Activated B cell treated with CpG ODN at 0.5 μM for 24 hours (primary cell): ENCODE measurements at regions not wholly inside any gene's neighbourhood (a gene's known extent, or its start where the extent isn't known, plus 50 kb on each side); places are given as distances from the start of the nearest gene placed in this dataset.

Experiments
- ATAC-seq: fragments of 200-7000 bp; cut with Tn5 transposase; one replicate; pipeline ENCODE4 v1.10.0; 2021; ENCODE audit warnings: low read depth, mild to moderate bottlenecking, moderate library complexity
- CTCF ChIA-PET: fragments of 350-600 bp; sonication (Branson Sonifier 250); formaldehyde crosslinking; loops from one replicate; lab custom pipeline; 2021; ENCODE audit warnings: antibody characterized with exemption; lab: Charles Lee
- POLR2A ChIA-PET: fragments of 350-600 bp; sonication (Branson Sonifier 250); formaldehyde crosslinking; loops from one replicate; lab custom pipeline; 2021; ENCODE audit warnings: antibody characterized with exemption; lab: Charles Lee
- DNase-seq: peaks from one replicate; pipeline ENCODE4 v3.0.0; 2022
- H3K27ac Mint-ChIP-seq: one replicate; pipeline ENCODE4 v1.8.0; 2020; ENCODE audit warnings: mixed read lengths
- H3K27me3 Mint-ChIP-seq: one replicate; pipeline ENCODE4 v1.8.0; 2021; ENCODE audit warnings: mixed read lengths
- H3K36me3 Mint-ChIP-seq: one replicate; pipeline ENCODE4 v1.8.0; 2021; ENCODE audit warnings: low read depth, mixed read lengths
- H3K4me1 Mint-ChIP-seq: one replicate; pipeline ENCODE4 v1.8.0; 2021; ENCODE audit warnings: mixed read lengths
- H3K4me3 Mint-ChIP-seq: one replicate; pipeline ENCODE4 v1.8.0; 2020; ENCODE audit warnings: mild to moderate bottlenecking, mixed read lengths
- H3K9me3 Mint-ChIP-seq: one replicate; pipeline ENCODE4 v1.8.0; 2020; ENCODE audit warnings: mixed read lengths
- CTCF ChIP-seq: fragments of 200-600 bp; IDR thresholded peaks from one replicate; pipeline ENCODE4 v1.8.0; 2022; ENCODE audit warnings: antibody characterized with exemption, mild to moderate bottlenecking
- intact Hi-C: fragments of 100-400 bp; cut with micrococcal nuclease; formaldehyde crosslinking; loops from one replicate; pipeline ENCODE4 v1.15.1; 2024

- Mint-ChIP-seq H3K4me1 (peaks cover 35% of the 10 kb centered on the region), H3K9me3 (peaks cover 5% of the 10 kb centered on the region), H3K4me3 (peak overlapping the region; percentile 55), H3K36me3 (no peaks in the 10 kb centered on the region), H3K27ac (peak overlapping the region; percentile 82), H3K27me3 (no peaks in the 10 kb centered on the region)
- POLR2A ChIA-PET = interaction anchor here (0.6 to 2.5 kb wide), 8 partner anchors 22 to 130 kb away, joined by 3 to 17 read pairs (median 6); partner anchors contain the start of gene HNRNPU
- no peak for TF ChIP-seq CTCF
- DNase-seq (no peak), ATAC-seq (peak; percentile 29)
- intact Hi-C loops = loop anchor here (1.0 to 10.0 kb wide), 2 partner anchors 25 to 1690 kb away; partner anchors contain the start of genes CEP170 and SDCCAG8
- CTCF ChIA-PET = interaction anchor here (0.8 kb wide), 1 partner anchor 81 kb away, joined by 3 read pairs; the partner anchor contains the start of gene HNRNPU
Observed at GRCh38 chr1:244945109-244945671, 80.8 kb upstream of the HNRNPU start.

DNA sequence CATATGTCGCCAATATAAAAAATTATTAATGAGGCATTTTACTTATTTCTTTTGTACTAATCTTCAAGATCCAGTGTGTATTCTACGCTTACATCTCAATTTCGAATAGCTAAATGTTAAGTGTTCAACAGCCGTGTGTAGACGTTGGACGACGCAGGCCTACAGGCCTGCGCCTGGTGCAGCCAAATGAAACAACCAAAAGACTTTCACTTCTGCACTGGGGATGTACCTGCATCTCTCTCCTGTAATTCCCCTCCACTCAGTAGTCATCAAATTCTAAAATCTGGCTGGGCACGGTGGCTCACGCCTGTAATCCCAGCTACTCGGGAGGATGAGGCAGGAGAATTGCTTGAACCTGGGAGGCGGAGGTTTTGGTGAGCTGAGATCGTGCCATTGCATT lies 76.8 kb upstream of the HNRNPU start:
- no peaks in the 10 kb centered on the region for H3K36me3 Mint-ChIP-seq
- peaks cover 46% of the 10 kb centered on the region for H3K4me1 Mint-ChIP-seq
- no peak for TF ChIP-seq CTCF
- ChIA-PET CTCF (interaction anchor here (0.9 to 2.2 kb wide), 10 partner anchors 11 to 140 kb away, joined by 3 to 10 read pairs (median 3); partner anchors contain the start of gene HNRNPU), POLR2A (interaction anchor here (0.7 to 3.6 kb wide), 18 partner anchors 10 to 140 kb away, joined by 3 to 98 read pairs (median 6); partner anchors contain the start of genes COX20 and HNRNPU)
- H3K27me3 Mint-ChIP-seq = no peaks in the 10 kb centered on the region
- ATAC-seq (peak; percentile 86), DNase-seq (peak; percentile 37)
- intact Hi-C loops = loop anchor here (1.0 to 10.0 kb wide), 4 partner anchors 20 to 1686 kb away; partner anchors contain the start of genes CEP170, COX20, HNRNPU and SDCCAG8
- peak overlapping the region; percentile 77 for H3K4me3 Mint-ChIP-seq
- peaks cover 5% of the 10 kb centered on the region for H3K9me3 Mint-ChIP-seq
- H3K27ac Mint-ChIP-seq = peak overlapping the region; percentile 89

DNA sequence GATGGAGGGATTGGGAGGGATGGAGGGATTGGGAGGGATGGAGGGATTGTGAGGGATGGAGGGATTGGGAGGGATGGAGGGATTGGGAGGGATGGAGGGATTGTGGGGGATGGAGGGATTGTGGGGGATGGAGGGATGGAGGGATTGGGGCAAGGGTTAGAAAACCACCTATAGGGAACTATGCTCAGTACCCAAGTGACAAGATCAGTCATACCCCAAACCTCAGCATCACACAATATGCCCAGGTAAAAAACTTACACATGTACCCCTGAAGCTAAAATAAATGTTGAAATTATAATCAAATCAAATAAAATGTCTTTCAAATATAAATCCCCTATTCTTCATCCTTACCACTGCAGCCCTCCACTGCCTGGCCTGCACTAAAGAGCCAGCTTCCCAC lies 72.8 kb upstream of the HNRNPU start:
- H3K4me3 Mint-ChIP-seq = no peak overlapping the region
- intact Hi-C loops = no loop called here
- H3K27me3 Mint-ChIP-seq = no peaks in the 10 kb centered on the region
- no peaks in the 10 kb centered on the region for H3K9me3 Mint-ChIP-seq
- no peak for TF ChIP-seq CTCF
- DNase-seq = no peak
- H3K27ac Mint-ChIP-seq = no peak overlapping the region
- ChIA-PET POLR2A (interaction anchor here (0.5 to 1.8 kb wide), 3 partner anchors 11 to 72 kb away, joined by 3 to 4 read pairs (median 3); no protein-coding TSS in a partner anchor), CTCF (no interaction called here)
- peaks cover 28% of the 10 kb centered on the region for H3K4me1 Mint-ChIP-seq
- ATAC-seq = no peak
- no peaks in the 10 kb centered on the region for H3K36me3 Mint-ChIP-seq

DNA sequence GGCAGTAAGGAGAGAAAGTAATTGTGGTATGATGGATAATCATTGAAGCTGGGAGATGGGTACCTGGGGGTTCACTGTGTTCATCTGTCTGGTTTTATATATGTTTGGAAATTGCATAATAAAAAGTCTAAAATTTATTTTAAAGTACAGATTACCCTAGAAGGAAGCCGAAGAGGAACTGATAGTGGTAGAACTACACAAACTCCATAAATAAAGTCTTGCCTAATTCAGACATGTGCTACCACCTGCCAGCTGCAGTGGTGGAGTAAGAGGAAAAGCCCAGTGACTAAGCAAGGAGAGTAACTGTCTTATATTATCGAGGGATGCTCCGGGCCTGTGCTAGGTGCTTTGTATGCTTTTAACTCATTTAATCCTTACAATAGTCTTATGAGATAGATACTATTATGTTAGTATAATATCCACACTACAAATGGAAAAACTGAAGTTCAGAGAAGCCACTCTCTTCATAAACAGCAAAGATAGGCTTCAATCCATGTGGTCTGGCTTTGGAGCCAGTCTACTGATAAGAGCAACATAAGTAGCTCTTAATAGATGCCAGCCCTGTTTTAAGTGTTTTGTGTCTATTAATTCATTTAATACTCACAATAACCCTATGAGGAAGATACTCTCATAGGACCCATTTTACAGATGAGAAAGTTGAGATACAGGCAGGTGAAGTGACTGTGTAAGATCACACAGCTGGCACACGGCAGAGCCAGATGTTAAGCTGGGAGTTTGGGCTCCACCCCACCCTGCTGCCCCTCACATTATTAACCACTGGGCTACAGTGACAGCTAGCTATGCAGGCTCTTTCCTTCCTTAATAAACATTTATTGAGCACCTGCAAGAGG lies 56.8 kb upstream of the HNRNPU start:
- H3K36me3 Mint-ChIP-seq = no peaks in the 10 kb centered on the region
- H3K9me3 Mint-ChIP-seq = no peaks in the 10 kb centered on the region
- peaks cover 26% of the 10 kb centered on the region for H3K4me1 Mint-ChIP-seq
- no peaks in the 10 kb centered on the region for H3K27me3 Mint-ChIP-seq
- DNase-seq = no peak
- POLR2A ChIA-PET = interaction anchor here (0.6 to 1.5 kb wide), 8 partner anchors 20 to 104 kb away, joined by 3 to 11 read pairs (median 5); partner anchors contain the start of gene HNRNPU
- H3K4me3 Mint-ChIP-seq = peak overlapping the region; percentile 0
- ATAC-seq = peak; percentile 55
- TF ChIP-seq CTCF = no peak
- CTCF ChIA-PET = interaction anchor here (1.7 to 2.0 kb wide), 2 partner anchors 20 to 121 kb away, joined by 4 to 7 read pairs; no protein-coding TSS in a partner anchor
- intact Hi-C loops = loop anchor here (1.0 kb wide), 1 partner anchor 20 kb away; no protein-coding TSS in a partner anchor
- no peak overlapping the region for H3K27ac Mint-ChIP-seq
